HG03342 (cell line): ENCODE measurements at regions not wholly inside any gene's neighbourhood (a gene's known extent, or its start where the extent isn't known, plus 50 kb on each side); places are given as distances from the start of the nearest gene placed in this dataset.
"Not testable (repeated sequence)": the region's sequence is repeated elsewhere in the genome, so short reads cannot be mapped to it uniquely, and the experiment has no call there.

ENCODE experiments used
- ATAC-seq: cut with Tn5 transposase; IDR thresholded peaks from one replicate; pipeline ENCODE4 v1.9.1; 2021; ENCODE audit warnings: mild to moderate bottlenecking, moderate library complexity; ENCODE audit not compliant: unreplicated experiment

DNA sequence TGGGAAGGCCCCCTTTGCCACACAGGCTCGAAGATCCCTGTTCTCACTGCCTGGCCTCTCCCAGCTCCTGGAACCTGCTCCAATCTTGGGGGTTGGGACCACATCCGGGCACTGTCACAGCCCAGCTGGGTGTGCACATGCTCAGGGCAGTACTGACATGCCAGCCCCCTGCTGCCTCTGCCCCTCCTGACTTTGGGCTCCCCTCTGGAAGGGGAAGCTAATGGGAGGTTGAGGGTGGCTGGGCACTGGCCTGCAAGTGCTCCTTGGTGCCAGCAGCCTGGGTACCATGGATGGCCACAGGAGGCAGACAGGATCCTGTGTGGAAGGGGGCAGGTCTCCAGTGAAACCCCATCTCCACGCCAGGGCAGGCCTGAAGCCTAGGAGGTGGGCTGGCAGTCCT lies 126.1 kb upstream of the NOL4 start:
- ATAC-seq = no peak

DNA sequence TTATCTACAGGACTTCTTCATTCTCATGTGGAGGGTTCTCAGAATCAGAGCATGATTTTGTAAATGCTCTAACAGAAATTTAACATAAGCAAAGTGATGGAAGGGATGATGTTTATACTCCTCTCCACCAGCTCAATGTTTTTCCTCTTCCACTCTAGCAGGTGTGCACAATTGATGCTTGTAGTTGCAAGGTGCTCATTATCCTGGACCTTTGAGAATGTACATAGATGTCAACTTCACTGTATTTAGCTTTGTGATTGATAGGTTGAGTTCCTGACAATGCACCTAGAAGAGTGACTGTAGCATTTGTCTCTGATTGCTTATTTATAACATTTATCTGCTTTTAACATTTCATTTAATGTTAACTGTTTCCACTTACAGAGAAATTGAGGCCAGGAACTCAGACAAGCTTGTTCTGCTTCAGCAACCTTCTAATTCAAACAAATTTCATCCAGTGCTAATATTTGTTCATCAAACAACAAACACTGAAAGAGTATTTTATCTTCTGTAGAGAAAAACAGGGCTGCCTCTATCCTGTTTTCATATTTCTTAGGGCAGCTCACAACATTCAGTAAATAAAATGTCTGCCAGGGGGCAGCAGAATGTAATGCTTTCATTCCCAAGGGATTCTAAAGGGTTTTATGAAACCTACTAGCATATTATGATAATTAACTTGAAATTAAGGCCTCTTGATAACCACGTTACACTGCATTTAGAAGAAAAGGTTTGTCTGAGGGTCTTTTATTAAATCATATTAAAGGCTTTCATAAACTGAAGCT lies 127.9 kb upstream of the NOL4 start:
- no peak for ATAC-seq

DNA sequence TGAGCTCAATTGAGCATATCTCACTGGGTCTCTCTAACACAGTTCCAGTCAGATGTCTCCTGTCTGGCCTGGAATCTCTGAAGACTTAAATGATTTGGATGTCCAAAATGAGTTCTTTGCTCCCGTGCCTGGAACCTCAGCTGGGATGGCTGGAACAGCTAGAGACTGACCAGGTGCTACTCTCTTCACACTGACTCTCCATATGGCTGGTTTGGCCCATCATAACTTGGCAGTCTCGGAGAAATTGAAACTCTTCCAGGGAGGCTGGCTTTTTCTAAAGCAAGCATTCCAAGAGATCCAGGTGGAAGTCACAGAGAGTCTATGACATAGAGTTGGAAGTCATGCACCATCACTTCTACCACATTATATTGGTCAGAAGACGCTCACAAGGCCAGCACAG lies 129.6 kb upstream of the NOL4 start:
- ATAC-seq = no peak

DNA sequence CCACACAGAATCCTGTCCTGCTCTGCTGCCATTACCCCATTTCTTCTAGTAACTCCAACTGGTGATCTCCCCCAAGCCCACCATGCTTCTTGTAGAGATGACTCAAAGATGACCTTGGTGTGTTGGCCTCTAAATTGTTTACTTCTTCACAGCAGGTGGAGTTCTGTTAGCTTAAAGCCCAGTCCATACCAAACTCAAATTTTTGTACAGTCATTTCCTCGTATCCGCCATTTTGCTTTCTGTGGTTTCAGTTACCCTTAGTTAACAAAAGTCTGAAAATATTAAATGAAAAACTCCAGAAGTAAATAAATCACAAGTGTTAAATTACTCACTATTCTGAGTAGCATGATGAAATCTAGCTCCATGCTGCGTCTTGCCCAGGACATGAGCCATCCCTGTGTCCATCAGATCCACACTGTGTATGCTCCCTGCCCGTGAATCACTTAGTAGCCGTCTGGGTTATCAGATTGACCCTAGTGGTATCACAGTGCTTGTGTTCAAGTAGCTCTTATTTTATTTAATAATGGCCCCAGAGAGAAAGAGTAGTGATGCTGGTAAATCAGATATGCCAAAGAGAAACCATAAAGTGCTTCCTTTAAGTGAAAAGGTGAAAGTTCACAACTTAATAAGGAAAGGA lies 133.3 kb upstream of the NOL4 start:
- no peak for ATAC-seq

DNA sequence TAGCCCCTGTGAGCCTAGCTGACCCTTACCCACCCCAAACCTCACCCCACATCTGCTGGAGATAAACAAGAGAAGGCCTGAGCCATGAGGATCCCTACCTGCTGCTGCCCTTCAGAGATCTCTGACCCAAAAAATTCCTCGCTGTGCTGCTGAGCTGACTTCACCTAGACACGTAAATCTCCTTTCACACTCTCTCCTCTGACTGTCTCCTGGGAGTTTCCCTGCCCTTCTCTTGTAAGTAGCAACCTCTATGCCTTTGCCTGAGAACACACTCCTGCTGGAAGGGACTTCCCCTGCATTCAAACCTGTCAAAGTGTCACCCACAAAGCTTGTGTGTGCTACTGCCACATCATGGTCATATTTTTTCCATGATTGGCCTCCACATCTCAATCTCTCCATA lies 134.2 kb upstream of the NOL4 start:
- peak; percentile 87 for ATAC-seq

DNA sequence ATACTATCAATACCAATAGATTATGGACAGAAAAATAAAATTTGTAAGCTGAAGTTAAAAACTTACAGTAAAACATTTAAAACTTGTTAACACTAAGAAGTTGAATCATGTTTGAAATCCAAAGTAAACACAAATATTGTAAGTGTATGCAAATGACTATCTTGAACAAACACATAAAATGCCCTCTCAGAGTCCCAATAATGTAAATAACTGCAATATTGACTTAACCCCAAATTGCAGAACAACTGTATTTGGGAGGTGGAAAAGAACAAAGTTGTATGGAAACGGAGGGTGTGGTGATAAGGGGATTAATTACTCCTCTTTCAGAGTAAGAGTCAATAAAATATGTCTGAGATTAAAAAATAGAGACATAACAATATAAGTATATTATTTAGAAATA lies 140.0 kb upstream of the NOL4 start:
- no peak for ATAC-seq

DNA sequence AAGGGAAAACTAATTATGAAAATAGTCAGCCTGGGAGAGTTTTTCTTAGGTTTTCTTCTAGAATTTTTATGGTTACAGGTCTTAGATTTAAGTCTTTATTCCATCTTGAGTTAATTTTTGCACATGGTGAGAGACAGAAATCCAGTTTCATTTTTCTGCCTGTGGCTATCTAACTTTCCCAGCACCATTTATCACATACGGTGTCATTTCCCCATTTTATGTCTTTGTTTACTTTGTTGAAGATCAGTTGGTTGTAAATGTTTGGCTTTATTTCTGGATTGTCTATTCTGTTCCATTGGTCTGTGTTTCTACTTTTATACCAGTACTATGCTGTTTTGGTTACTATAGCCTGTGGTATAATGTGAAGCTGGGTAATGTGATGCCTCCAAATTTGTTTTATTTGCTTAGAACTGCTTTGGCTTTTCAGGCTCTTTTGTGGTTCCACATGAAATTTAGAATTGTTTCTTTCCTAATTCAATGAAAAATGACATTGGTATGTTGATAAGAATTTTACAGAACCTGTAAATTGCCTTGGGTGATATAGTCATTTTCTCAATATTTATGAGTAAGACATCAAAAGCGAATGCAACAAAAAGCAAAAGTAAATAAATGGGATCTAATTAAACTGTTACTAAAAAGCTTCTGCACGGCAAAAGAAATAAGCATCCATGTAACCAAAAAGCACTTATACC lies 146.1 kb upstream of the NOL4 start:
- no peak for ATAC-seq

DNA sequence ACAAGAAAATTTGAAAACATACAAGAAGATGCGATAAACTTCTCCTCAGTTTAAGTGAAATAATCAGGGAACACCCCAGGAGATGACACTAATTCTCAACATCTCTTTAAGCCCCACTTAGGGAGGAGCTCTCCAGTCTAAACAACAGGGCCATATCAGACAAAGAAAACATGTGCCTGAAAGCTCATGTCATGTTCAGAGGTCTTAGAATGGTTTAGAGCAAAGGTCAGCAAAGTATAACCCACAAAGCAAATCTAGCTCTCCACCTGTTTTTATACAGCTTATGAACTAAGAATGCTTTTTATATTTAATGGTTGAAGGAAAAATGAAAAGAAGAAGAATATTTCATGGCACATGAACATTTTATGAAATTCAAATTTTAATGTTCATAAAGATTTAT lies 155.6 kb upstream of the NOL4 start:
- no peak for ATAC-seq

DNA sequence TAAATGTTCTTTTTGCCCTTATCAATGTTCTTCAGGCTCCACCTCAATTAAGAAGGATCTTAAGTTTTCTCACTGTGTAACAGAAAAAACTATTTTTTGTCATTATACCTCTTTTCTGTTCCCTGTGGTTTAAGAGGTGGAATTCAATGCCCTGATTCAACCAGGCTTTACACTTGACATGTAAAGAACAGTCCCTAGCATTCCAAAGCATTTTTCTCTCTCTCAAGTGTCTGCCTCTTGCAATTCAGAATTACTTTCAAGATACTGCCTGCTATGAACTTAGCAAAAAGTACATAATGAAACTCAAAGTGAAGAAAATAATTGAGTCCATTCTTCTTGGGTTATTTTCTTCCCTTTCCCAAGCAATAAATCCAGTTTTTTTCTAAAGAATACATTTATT lies 160.6 kb upstream of the NOL4 start:
- ATAC-seq = no peak

DNA sequence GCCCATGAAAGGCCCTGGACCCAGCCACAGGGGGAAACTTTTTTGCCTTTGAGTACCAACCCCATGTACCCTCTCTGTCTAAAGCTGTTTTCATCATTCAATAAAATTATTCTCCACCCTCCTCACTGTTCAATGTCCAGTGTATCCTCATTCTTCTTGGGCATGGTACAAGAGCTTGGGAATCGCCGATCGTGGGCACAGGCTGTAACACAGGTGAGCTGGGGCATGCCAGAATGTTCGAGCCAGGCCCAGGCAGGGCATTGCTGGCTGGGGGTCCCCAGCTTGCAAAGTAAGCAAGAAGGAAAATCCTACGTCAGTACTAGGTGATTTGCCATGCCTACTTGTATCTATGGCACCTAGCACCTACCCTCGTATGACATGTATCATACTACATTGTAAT lies 162.1 kb upstream of the NOL4 start:
- ATAC-seq = no peak

DNA sequence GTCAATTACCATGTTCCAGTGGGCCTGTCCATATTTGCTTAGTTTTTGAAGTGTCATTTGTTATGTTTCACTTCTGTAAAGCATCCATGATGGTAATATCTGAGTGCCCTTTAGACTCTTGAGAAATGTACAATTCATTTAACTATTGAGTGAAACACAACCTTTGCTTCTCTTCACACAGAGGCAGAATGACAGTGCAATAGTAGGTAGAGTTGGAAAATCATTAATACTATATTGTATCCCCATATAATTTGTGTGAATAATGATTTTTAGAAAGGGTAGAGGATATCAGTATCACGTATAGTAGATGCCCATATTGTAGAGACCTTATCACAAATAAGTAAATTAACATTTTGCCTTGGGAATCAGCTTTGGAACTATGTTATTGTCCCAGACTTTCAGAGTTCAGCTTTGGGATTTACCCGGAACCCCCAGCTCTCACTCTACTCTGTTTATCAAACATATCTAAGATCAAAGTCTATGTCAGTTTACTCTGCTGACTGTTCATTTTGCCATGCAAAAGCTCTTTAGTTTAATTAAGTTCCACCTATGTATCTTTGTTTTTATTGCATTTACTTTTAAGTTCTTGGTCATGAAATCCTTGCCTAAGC lies 172.7 kb upstream of the NOL4 start:
- no peak for ATAC-seq

DNA sequence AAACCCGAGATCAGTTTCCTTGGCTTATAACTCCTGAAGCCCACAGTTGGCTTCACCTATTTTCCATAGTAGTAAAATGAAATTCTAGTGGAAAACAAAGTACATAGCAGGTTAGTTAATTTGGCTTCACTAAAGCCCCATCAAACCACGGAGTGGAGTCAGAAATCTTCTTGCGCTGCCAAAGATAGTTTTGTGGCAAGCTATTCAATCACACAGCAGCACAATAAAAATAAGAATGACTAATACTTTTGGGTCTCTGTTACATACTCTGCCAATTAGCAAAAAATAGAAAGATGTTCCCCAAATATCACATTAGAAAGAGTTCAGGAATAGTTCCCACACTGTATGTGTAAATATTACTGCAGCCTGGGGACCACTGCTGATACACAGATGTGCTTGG lies 175.2 kb upstream of the NOL4 start:
- no peak for ATAC-seq

DNA sequence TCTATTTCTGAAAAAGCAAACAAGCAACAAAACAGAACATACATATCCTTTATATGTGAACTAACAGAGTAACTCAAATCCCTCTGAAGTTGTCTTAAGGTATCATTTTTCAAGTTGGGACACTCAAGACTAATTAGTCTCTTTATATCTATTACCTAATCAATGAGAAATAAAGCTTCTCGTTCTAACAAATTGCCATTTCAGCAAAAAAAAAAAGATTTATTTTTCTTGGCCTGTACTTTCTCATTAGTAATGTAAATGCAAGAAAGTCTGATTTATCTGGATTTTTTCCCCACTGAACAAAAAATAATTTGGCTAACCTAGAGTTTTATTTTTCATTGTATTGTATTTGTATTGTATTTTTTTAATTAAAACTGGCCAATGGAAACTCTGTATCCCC lies 176.1 kb upstream of the NOL4 start:
- ATAC-seq = no peak

DNA sequence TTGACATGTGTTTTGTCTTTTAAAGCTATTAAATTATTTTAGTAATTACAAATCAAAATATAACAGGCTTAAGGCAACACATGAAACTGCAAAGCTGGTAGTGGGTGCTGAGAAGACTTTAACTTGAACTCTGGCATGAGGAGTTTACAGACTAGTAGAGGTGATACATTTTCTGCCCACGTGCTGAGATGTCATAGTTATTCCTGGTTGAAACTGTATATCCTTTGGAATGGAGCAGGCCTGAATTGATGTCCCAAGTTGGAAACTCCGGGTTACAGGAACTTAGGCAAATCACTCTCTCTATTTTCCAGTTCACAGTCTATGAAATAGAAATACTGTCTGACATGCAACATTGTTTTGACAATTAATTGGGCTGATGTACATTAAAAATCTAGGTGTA lies 177.1 kb upstream of the NOL4 start:
- no peak for ATAC-seq

DNA sequence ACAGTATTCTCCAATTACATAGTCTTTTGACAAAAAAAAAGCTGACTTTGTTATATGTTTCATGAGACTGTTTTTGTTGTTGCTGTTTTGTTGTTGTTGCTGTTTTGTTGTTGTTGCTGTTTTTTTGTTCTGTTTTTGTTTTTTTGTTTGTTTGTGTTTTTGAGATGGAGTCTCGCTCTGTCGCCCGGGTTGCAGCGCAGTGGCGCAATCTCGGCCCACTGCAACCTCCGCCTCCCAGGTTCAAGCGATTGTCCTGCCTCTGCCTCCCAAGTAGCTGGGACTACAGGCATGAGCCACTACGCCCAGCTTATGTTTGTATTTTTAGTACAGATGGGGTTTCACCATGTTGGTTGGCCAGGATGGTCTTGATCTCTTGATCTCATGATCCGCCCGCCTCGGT lies 182.8 kb upstream of the NOL4 start:
- not testable (repeated sequence) for ATAC-seq

DNA sequence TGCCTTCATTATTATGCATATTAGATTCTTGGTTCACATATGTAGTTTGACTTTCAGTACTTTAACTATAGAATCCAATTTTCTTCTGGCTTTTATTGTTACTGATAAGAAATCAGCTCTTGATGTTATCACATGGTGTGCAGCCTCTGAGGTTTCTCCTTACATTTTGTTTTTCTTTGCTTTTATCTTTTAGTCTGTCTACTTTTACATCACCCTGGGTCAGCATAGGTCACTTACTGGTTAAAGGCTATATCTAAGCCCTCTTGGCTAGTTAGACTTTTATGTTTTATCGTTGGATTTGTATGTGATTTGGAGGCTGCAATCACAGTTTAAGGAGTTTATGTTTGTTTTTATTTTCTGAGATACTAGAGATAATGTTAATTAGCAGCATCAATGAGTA lies 187.2 kb upstream of the NOL4 start:
- no peak for ATAC-seq

DNA sequence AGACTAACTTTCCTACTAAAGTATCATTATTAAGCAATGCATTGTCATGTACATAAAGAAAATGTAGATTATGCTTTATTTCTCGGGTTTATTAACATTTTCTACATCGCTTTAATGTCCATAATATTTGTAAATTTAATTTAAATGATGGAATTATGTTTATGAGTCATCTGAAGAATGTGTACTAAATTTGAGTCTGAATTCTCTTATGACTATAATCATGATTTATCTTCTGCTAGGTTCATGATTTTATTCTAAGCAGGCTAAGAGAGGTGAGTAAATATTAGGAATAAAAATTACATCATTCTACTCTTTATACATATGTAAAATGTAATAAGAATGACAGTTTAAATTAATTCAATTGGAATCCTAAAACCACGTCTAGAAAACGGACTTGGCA lies 206.3 kb upstream of the NOL4 start:
- no peak for ATAC-seq

DNA sequence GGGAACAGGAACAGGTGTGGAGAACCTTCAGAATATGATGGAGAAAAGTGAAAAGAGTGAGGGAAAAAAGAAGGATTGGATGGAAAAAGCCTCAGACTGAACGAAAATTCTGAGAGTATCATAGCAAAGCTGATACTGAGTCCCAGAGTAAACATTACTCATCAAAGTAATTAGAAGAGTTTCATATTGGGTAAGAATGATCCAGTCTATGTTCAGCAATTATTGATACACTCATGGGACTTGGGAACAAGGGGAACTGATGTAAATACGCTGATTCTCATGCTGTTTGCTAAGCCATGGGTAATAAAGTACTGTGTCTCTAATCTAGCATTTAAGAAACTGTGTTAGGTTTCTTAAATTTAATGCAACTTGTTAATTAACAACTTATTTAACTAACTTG lies 219.9 kb upstream of the NOL4 start:
- no peak for ATAC-seq

DNA sequence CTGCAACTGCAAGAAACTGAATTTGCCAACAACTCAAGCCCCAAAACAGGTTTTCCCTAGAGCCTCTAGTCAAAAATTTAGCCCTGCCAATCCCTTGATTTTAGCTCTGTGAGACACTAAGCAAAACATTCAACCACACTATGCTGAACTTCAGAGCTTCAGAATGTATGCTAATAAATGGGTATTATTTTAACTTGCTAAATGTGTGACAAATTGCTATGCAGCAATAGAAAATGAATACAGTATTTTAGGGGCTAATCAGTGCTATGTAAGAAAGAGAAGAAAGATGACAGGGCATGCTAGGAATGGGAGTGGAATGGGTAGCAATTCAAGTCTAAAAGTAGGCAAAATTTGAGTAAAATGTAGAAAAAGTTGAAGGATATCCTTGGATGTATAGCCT lies 223.9 kb upstream of the NOL4 start:
- no peak for ATAC-seq

DNA sequence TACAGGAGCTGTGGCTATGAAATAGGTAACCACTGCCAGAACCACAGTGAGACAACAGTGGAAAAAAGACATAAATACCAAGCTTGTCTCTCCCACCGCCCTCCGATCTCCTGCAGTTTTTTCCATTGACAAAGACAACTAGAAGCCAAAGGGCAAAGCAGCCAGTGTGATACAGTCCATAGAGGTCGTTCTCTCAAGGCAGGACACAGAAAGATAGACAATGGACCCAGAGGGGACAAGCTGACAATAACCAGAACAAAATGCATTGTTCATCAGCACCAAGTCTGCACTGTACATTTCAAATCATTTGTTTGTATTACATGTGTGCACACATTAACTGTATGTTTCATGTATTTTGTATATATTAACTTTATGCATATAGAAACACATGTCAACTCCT lies 233.0 kb upstream of the NOL4 start:
- no peak for ATAC-seq

DNA sequence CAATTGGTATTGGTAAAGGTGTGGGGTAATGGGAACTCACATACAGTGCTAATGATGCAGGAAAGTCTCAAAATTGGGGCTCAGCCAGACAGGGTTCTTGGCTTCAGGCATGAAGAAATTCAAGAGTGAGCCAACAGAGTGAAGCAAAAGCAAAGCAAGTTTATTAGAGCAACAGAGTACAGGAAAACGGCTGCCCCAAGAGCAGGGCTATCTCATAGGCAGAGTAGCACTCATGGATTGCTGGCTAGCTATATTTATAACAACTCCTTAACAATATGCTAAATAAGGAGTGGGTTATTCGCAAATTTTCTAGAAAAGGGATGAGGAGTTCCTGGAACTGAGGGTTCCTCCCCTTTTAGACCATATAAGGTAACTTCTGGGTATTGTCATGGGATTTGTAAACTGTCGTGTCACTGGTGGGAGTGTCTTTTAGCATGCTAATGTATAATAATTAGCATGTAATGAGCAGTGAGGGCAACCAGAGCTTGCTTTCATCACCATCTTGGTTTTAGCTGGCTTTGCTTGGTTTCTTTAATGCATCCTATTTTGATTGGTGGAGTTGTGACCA lies 233.8 kb upstream of the NOL4 start:
- no peak for ATAC-seq

DNA sequence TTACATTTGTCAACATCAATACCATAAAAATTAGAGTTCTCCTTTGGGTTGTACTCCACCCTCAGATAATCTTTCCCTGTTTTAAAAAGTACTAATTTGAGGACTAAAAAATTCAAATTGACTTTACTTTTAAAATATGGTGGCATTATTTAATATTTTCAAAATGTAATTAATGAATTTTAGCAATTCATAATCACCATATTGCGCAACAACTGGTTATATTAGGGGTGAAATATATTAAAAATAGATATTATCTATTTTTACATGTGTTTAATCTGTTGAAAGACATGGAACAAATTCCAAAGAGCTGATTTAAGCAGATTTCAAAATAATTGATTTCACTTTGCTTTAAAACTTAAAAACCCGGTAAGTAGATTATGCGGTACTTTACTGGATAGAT lies 236.6 kb upstream of the NOL4 start:
- ATAC-seq = no peak
